Body of pancreas (tissue), 4 donors: ENCODE measurements at regions not wholly inside any gene's neighbourhood (a gene's known extent, or its start where the extent isn't known, plus 50 kb on each side); places are given as distances from the start of the nearest gene placed in this dataset. TPM values are rescaled to one million over a fixed set of nuclear protein-coding genes. Genes with fewer than 3 reads are reported as not detected.

ENCODE experiments used
- ATAC-seq: fragments of 150-250 bp; one replicate; pipeline ENCODE4 v1.9.1; 2016
- DNase-seq, 4 donors: peaks; one replicate each; pipeline ENCODE4 v3.0.0-alpha.2; 2019
- H3K27ac ChIP-seq, 4 donors: fragments of 200-600 bp; sonication (generic); 1 replicate in 3 of 4; 2 replicates in 1 of 4; pipeline versions ENCODE4 v1.5.1 to v1.6.1; 2016 to 2019; ENCODE audit warnings: mild to moderate bottlenecking in 1 of 4, mixed read lengths in 1 of 4, moderate library complexity in 1 of 4
- H3K27me3 ChIP-seq, 2 donors: fragments of 200-600 bp; sonication (generic); one replicate each; pipeline ENCODE4 v1.6.0; 2016; ENCODE audit warnings: mild to moderate bottlenecking in 1 of 2
- H3K36me3 ChIP-seq, 2 donors: fragments of 200-600 bp; sonication (generic); replicated peaks in 1 of 2; 2 replicates each; pipeline ENCODE4 v1.5.1; 2016; ENCODE audit warnings: low read depth in 2 of 2; ENCODE audit not compliant: insufficient read depth in 1 of 2
- H3K4me1 ChIP-seq: fragments of 200-600 bp; sonication (generic); one replicate; pipeline ENCODE4 v1.6.0; 2016
- H3K4me3 ChIP-seq, 2 donors: fragments of 200-600 bp; sonication (generic); 1 replicate in 1 of 2; 2 replicates in 1 of 2; pipeline ENCODE4 v1.5.1; 2016 to 2019
- H3K9me3 ChIP-seq, 3 donors: fragments of 200-600 bp; sonication (generic); 1 replicate in 2 of 3; 2 replicates in 1 of 3; pipeline ENCODE4 v1.5.1; 2016
- CTCF ChIP-seq, 7 experiments: fragments of 450-650 bp in 4 of 7; fragments of 200-600 bp in 3 of 7; sonication (generic) in 3 of 7; IDR thresholded peaks; one replicate each; pipeline ENCODE4 v1.5.1; 2016 to 2019; ENCODE audit warnings: antibody characterized with exemption in 7 of 7
- POLR2A ChIP-seq, 3 donors: fragments of 450-650 bp; IDR thresholded peaks; one replicate each; pipeline ENCODE4 v1.6.1; 2016; ENCODE audit warnings: antibody characterized with exemption in 3 of 3, mild to moderate bottlenecking in 2 of 3
- WGBS, 2 donors: methylation state at CpG; one replicate each; pipeline ENCODE4 v1.1.5; 2017; 5-methylcytosine and 5-hydroxymethylcytosine counted together
- intact Hi-C: fragments of 100-400 bp; cut with DNase I; formaldehyde crosslinking; loops from one replicate; pipeline ENCODE4 v1.15.1; 2023
- microRNA-seq, 2 donors: library from miRNA; unstranded; fragments of <30 nt; microRNA quantifications; one replicate each; pipeline ENCODE4, GENCODE V29; 2016; ENCODE audit warnings: borderline number of aligned reads in 2 of 2, borderline replicate concordance in 2 of 2
- small RNA-seq: library from RNA; depleted of rRNA; stranded (forward); fragments of <200 nt; gene quantifications from one replicate; pipeline ENCODE3, GENCODE V24; 2016

- Histone ChIP-seq H3K4me1 (no peaks in the 10 kb centered on the region), H3K9me3 (no peaks in the 10 kb centered on the region), H3K27me3 (no peaks in the 10 kb centered on the region), H3K27ac (no peak overlapping the region), H3K4me3 (no peak overlapping the region), H3K36me3 (no peaks in the 10 kb centered on the region)
- intact Hi-C loops = no loop called here
- no peak for ATAC-seq
- 56 to 66% methylated on average over 9 of the region's 9 CpGs for WGBS, 2 donors
- no peak for DNase-seq
- no peak for TF ChIP-seq POLR2A (IDR thresholded peaks at IDR 0.05)
- no peak for TF ChIP-seq CTCF (IDR thresholded peaks at IDR 0.05)
These were observed 51.1 kb upstream of the ADARB2 start for GRCh38 chr10:1788401-1788800.

Small RNA genes in the stretch of these regions (microRNA-seq; reads per million reads assigned to microRNA genes)
- 0 reads per million in 2 donors for gene MIR6072

Small RNA genes in the stretch of these regions (small RNA-seq; reads per million reads assigned to genes)
- gene MIR6072 (not detected), gene RNU6-576P (not detected), gene RNU6-889P (not detected)
